Ramos (cell line): ENCODE measurements at regions not wholly inside any gene's neighbourhood (a gene's known extent, or its start where the extent isn't known, plus 50 kb on each side); places are given as distances from the start of the nearest gene placed in this dataset.

Source experiments
- in situ Hi-C: fragments of 300-500 bp; cut with MboI; formaldehyde crosslinking; loops from one replicate; pipeline ENCODE4 v1.14.3; 2022; ENCODE audit warnings: low sequenced_read_pairs; ENCODE audit not compliant: unreplicated experiment

DNA sequence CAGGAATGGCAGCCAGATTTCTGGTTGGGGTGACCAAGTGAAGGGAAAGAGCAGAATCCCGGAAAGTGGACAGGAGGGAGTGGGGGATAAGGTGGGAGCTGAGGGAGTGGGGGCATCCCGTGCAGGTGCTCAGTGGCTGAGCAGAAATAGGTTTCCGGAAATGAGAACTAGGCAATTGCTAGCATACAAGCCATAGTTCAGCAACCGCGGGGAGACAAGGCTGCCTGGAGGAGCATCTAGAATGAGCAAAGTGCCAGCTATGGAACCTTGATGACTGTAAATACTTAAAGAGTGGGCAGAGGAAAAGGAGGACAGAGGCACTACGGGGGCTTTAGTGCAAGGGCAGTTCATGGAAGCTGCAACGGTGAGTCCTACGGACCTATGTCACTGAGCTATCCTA is 220.2 kb downstream of the BCL11A start:
- in situ Hi-C loops, result no loop called here

DNA sequence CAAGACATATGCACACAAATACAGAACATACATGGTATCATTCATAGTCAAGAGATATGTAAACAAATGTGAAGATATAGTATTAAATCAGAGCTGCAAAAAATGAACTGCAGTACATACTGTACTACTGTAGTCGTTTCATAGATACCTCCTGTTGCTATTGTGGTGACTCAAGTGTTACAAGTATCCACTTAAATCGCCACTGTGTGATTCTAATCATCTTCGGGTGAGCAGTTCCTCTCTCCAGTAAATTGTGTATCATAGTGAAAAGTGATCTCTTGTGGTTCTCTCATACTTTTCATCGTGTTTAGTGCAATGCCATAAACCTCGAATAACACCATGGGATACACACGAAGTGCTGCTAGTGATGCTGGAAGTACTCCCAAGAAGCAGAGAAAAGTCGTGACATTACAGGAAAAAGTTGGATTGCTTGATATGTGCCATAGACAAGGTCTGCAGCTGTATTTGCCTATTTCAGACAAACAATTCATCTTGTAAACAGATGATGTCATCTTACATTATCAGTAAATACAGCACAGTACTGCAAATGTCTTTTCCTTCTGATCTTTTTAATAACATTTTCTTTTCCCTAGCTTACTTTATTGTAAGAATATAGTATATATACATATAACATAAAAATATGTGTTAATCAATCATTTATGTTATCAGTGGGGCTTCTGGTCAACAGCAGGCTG is 222.2 kb downstream of the BCL11A start:
- in situ Hi-C loops, result no loop called here

DNA sequence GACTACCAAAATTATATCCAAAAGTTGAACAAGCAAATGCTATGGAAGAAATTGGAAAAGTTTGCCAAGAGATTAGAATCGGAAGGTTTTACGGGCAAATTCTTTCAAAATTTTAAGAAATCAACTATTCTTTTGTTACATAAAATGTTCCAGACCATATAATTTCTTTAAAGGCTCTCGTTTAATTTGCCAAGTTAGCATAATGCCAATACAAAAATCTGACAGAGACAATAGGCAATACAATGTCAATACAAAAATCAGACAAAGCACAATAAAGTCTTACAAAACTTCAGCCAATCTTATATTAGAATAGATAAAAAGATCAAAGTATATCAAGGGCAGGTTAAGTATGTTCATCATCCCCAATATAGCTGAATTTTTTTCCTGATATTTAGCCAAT is 224.2 kb downstream of the BCL11A start:
- in situ Hi-C loops, result loop anchor here (10.0 kb wide), 1 partner anchor 216 kb away; no protein-coding TSS in a partner anchor

DNA sequence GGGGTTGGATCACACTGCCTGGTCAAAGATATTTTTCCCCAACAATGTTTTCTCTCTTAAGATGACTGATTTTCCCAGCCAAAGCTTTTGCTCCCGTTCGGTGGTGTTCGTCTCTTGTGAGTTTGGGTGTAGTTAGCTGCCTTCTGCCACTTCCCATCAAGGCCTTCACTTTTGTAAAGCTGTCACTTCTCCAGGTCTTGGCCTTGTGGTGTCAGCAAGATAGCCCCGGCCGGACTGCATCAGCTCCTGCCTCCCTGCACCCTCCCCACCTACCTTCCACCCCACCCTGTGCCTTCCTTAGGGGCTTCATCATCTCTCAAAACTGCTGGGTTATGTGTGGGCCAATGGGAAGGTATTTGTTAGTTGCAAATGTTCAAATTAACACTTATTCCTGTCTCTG is 228.9 kb downstream of the BCL11A start:
- in situ Hi-C loops, result loop anchor here (10.0 kb wide), 1 partner anchor 220 kb away; no protein-coding TSS in a partner anchor

DNA sequence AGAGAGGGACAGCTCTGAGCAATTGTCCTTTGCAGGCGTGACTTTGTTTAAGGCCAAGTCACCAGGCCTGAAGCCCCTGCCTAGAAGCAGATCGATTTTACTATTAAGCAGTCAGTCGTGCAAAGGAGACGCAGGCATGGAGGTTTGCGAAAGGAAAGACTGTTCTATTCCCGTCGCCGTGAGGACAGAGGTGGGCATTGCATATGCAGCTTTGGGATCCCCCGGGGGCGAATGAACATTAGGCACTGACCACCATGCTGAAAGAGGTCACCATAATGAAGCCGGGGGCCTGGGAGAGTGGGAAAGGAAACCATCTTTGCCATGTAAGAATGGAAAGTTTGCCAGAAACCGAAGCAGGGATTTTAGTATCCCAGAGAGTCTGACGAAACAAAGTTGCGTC is 231.6 kb downstream of the BCL11A start:
- in situ Hi-C loops, result loop anchor here (10.0 kb wide), 1 partner anchor 223 kb away; no protein-coding TSS in a partner anchor

DNA sequence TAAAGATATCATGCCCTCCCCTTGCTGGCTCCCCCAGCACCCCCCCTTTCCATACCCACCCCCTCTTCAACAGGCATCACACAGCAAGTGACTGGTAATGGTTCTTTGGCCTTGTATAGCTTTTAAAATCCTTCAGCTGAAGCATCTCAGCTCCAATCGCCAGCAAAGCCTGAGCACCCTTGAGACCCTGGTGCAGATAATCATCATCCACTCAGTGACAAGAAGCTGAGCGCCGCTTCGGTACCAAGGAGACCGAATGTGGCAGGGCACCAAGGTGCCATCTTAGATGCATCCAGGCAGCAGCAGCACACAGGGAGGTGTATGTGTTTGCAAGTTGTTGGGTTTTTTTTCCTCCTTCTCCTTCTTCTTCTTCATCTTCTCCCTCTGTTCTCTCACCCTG is 232.7 kb downstream of the BCL11A start:
- in situ Hi-C loops, result loop anchor here (10.0 kb wide), 1 partner anchor 224 kb away; no protein-coding TSS in a partner anchor

DNA sequence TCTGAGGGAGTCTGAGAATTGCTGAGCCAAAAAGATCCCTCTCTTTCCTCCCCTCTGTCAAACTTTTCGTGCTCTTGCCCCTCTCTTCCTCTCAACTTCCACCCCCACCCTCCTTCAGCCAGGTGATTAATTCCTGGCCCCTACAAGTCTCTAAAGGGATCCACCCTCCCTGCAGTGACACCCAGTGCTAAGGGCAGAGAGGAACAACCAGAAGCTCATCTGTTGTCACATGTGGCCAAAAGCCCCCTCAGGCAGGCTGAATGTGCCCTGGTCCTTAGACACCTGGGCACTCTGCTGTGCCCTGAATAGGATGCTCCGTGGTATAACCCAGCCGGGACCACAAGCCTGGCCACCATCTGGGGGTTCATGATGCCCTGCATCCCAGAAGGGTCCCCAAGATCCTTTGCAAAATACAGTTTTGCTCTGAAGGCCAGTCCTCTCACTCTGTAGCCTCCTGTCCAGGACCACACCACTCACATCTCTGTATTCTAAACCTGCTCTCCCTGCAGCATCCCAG is 234.4 kb downstream of the BCL11A start:
- in situ Hi-C loops, result no loop called here

DNA sequence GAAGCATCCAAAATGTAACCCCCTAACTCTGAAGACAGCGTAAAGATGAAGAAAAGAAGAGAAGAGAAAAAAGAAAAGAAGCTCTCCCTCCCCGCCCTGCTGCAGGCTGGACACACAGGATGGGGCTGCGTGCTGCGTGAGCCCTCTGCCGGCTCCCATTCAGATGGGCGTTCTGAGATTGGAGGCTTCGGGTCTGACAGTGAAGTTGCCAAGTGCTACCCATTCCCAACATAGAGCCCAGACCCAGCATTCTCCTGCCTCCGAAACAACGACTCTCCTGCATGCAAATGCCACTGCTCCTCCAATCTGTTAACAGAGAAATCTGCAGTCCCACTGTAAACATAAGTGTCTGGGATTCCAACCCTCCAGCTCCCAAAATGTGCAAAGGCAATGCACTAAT is 234.9 kb downstream of the BCL11A start:
- in situ Hi-C loops, result no loop called here

DNA sequence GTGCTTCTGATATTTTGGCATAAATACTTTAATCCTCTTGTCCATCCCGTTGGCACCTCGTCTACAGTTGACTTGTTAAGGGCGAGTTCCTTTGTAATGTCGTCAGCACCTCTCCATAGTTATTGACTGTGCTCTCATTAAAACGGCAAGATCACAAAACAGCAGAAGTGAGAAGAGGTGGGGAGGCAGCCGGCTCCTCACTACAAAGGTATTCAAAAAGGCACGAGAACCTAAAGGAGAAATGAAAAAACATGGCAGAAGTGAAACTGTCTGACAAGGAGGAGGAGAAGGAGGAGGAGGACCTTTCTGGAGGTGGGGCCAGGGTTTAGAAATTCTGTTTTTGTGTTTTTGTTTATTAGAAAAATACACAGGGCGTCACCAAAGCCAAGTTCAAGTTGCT is 235.6 kb downstream of the BCL11A start:
- in situ Hi-C loops, result no loop called here

DNA sequence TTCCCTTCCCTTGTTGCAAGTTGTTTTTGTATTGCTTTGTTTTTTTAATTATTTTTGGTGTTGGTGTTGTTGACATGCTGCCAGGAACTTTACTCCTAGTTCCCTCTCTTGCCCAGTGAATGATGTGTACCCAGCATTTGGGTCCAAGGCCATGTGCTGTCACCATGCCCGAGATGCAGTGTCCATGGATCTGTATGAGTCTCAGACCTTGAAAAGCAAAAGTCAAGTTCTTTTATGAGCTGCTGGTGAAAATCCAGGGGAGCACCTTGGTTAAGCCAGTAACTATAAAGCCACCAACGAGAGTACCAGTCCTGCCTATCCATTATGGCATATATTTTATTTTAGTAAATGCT is 236.4 kb downstream of the BCL11A start:
- in situ Hi-C loops, result no loop called here

DNA sequence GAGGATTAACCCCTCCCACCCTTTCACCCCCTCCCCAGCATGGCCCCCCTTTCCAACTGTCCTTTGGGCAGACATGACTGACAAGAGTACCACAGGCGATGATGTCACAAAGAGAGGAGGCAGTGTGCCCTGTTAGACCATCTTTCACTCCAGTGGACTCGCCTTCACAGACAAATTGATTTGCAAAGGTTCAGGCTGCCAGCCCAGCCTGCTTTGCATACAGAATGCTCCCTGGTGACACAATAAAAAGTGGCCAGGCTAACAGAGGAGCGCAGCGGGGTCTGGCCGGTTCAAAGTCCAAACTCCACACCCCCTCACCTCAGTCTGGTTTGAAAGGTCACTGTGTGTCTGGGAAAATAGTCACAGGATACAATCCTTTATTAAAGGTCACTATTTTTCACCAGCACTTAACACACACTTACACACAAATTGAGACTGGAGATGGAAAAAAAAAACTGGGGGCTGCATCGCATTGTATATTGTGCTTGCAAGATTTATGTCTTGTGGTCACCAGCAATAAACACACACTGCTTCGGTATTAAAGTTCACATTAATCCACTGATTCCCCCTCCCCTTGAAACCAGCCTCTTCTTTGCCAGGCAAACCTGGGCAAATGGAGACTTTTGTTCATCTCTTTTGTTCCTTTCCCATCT is 236.9 kb downstream of the BCL11A start:
- in situ Hi-C loops, result no loop called here

DNA sequence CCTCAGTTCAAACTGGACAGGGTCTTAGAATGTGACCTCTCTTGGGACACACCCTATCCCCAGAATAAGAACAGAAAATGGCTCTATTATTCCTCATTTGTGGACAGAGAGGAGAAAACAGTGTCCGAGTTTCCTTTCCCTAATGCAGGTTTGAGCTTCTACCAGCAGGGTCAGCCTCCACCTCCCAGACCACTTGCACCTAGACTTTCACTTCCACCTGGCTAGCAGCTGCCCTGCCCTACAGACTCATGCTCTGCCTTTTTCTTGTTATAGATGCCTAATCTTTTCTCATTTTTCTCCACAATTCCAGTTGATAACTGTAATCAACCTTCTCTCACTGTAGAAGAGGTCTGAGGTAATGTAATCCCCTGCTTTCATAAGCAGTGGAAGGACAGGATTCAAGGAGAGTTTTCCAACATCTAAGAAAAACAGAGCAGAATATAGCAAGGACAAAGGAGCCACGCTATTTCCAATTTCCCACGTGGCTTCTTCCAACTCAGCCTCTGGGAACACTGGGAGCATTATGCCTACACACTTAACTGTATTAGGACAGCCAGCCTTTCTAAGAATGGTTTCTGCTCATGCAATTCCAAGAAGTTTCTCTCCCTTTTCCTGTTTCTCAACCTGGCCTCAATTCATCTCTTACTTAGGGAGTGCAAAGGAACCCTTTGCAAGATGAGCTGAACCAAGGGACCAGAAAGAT is 239.8 kb downstream of the BCL11A start:
- in situ Hi-C loops, result no loop called here

DNA sequence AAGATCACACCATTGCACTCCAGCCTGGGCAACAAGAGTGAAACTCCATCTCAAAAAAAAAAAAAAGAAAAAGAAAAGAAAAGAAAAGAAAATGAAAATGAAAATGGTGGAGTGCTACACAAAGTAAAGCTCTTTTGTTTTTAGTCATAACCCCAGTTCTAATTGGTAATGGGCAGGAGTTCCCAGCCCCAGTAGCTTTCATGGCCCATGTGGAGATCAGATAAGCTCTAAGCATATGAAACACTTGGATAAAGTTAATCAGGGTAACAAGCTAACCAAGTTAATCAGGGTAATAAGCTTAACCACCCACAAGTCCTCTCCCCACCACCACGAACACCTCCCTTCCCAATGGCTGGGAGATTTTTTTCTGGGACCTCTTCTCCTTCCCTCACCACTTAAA is 240.8 kb downstream of the BCL11A start:
- in situ Hi-C loops, result no loop called here

DNA sequence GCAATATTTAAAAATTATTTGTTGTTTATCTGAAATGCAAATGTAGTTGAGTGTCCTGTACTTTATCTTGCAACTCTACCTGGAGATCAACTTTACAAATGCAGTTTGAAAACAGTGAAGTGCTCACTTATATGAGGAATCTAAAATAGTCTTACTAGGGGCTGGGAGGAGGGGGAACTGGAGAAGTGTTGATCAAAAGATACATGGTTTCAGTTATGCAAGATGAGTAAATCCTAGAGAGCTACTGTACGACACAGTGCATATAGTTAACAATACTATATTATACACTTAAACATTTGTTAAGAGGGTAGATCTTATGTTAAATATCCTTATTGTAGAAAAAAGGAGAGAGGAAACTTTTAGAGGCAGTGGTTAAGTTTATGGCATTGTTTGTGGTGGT is 241.9 kb downstream of the BCL11A start:
- in situ Hi-C loops, result no loop called here

DNA sequence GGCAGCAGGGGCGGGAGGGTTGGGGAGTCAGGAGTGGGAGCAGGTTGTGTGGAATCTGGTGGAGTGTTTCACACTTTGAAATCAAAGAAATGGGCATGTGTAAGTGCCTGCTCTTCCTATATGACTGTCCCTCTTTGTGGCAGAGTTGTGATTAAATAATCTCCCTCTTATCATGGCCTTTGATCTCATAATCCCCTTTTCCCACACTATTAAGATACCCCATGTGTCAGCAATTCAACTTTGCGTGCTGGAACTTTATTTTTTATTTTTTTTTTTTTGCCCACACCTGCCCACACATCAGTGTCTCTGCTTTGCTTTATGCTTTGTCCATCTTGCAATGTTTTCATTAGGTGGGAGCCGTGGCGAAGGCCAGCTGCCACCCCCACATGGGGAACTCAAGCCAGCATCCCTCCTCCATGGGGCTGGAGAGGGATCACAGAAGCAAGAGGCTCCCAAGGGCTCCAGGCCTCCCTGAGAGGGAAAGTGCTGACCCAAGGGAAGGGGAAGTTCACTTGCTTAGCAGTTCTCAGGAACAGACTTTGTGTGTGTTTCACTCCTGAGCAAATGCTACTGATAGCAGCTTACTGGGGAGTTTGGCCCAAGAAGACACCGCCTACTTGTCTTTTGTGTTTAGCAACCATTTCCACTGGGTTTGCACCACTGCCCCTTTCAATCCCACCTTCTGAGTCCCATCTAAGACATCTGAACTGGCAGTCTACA is 243.4 kb downstream of the BCL11A start:
- in situ Hi-C loops, result no loop called here

DNA sequence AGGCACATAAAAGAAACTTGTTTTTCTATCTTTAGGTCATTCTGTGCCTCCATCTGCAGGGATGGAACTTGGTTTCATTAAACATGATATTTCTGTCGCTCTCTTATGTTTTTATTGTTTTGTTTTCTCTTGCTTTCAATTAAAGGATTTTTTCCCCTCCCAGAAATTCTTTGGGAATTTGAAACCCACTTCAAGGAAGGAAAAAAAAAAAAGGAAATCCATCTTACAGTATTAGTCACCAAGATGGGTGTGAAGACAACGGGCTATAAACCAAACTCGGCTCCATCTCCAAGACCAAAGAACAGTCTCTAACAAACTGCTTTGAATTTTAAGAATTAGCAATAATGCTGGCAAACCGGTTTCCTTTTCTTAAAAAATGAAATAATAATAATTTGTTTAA is 244.1 kb downstream of the BCL11A start:
- in situ Hi-C loops, result no loop called here

DNA sequence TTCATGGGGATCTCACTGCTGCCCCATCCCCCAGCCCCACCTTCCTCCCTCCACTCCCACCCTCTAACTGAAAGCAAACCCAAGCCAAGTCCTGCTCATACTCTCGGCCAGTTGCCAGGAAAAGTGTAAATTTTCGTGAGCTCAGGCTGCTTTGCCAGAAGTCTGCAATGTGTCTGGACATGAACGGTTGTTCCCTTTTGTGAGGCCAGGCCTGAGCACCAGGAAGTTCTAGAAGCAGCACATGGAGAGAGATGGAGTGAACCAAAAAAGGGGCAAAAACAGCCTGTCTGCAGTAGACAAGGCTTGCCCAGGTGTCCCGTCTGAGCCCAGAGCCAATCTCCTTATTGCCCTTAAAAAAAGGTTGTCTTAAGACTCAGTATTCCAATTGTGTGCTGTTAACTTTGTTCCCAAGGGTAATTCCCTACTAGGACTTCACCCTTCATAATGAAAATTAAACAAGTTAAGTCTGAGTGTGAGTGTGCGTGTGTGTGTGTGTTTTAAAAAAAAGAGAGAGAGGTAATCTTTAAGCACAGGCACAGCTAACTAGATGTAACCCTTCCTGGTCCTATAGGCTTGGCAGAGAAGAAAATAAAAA is 247.1 kb downstream of the BCL11A start:
- in situ Hi-C loops, result no loop called here

DNA sequence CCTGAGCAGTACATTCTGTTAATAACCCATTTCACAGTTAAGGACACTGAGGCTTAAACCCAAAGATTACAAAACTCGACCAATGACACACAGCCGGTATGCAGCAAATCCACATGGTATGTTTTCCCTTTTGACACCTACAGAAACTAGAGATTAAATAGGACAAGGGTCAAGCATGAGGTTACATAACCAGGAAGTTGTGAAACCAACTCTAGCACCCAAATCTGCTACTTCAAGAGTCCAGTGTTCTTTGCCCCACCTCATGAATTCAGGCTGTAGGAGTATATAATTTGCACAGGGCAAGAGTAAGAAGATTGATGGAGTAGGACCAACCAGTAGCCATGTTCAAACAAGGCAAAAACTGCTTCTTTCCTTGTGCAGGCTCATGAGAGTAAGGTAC is 249.8 kb downstream of the BCL11A start:
- in situ Hi-C loops, result no loop called here

DNA sequence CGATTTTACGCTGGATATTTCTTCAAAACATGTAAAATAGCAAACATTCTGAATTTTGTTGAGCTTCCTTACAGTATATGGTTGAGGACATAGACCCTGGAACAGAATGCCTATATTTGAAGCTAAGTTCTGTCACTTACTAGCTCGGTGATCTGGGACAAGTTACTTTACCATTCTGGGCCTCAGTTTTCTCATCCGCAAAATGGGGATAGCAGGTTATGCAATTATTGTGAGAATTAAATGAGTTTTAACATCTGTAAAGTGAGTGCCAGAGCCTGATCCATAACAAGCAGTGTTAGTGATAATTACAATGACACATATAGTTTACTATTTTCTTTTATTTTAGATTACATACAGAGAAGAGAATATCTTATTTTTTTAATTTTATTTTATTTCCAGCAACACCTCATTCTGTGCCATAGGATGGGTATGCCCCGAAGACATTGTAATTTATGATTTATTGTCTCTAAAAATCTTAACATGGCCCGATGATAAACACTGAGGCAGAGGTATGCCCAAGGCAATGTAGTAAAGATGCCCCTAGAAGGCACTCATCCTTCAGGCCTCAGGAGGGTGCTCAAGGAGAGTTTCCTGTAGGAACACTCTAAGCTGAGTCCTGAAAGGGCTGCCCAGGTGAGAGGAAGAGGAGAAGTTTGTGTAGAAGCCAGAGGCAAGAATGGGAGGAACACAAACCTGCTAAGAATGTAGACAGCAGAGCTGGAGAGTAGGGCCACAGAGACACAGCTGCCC is 250.9 kb downstream of the BCL11A start:
- in situ Hi-C loops, result no loop called here

DNA sequence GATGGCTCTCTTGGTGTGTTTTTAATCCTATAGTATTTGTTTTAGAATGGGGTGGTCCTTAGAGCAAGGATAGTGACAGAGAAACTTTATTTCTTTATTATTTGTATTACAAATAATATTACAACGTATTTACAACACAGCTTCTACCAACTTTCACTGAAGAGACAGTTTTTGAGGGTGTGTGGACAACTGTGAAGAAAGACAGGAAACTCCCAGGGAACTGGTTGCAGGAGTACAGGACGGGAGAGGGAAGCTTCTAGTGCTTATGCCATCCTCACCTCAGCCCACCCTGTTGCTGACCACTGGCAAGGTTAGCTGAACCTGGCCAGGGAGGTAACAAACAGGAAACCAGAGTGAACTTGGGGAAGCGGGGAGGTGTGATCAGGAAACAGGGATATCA is 251.7 kb downstream of the BCL11A start:
- in situ Hi-C loops, result no loop called here
